IMR-90 (cell line): ENCODE measurements at regions not wholly inside any gene's neighbourhood (a gene's known extent, or its start where the extent isn't known, plus 50 kb on each side); places are given as distances from the start of the nearest gene placed in this dataset.

Experiments used
- ATAC-seq: fragments of 200-7000 bp; cut with Tn5 transposase; 2 replicates; pipeline ENCODE4 v1.9.1; 2020; ENCODE audit warnings: low read depth, mild to moderate bottlenecking, moderate library complexity
- BruUV-seq: library from RNA; stranded (reverse); fragments of 400-500 nt; replicated peaks from 2 replicates; lab custom pipeline; 2021; lab: Mats Ljungman, UMichigan
- CTCF ChIA-PET: fragments of 300-600 bp; formaldehyde crosslinking; extraction: SDS; loops from one replicate; lab custom pipeline; 2021; ENCODE audit warnings: antibody characterized with exemption; lab: Yijun Ruan, JAX
- POLR2A ChIA-PET: fragments of 300-600 bp; sonication (Branson Sonifier 250); formaldehyde crosslinking; loops from one replicate; lab custom pipeline; 2022; ENCODE audit warnings: antibody characterized with exemption; ENCODE audit not compliant: unreplicated experiment; lab: Charles Lee
- DNase-seq: peaks from one replicate; pipeline ENCODE4 v3.0.0; 2013
- H2AFZ ChIP-seq: replicated peaks from 2 replicates; pipeline ENCODE3; 2013; ENCODE audit warnings: low read length, mild to moderate bottlenecking; ENCODE audit not compliant: poor library complexity
- H2AK5ac ChIP-seq: 2 replicates; pipeline ENCODE4 v1.6.1; 2013; ENCODE audit warnings: low read depth, low read length, inconsistent platforms
- H2AK9ac ChIP-seq: replicated peaks from 2 replicates; pipeline ENCODE3; 2013; ENCODE audit warnings: mild to moderate bottlenecking, low read depth, low read length, moderate library complexity; ENCODE audit not compliant: poor library complexity
- H2BK120ac ChIP-seq: 2 replicates; pipeline ENCODE4 v1.6.1; 2013; ENCODE audit warnings: low read depth, low read length, inconsistent platforms
- H2BK15ac ChIP-seq: 3 replicates; pipeline ENCODE4 v1.6.1; 2013; ENCODE audit warnings: low read depth, low read length, inconsistent platforms
- H2BK20ac ChIP-seq: 2 replicates; pipeline ENCODE4 v1.6.1; 2013; ENCODE audit warnings: low read depth, mild to moderate bottlenecking, inconsistent platforms, low read length, moderate library complexity
- H2BK5ac ChIP-seq: 2 replicates; pipeline ENCODE4 v1.6.1; 2013; ENCODE audit warnings: mild to moderate bottlenecking, low read depth, low read length, inconsistent platforms; ENCODE audit not compliant: poor library complexity, severe bottlenecking
- H3K14ac ChIP-seq: replicated peaks from 2 replicates; pipeline ENCODE4 v1.6.1; 2013; ENCODE audit warnings: low read depth, low read length, inconsistent platforms
- H3K18ac ChIP-seq: 2 replicates; pipeline ENCODE4 v1.6.1; 2013; ENCODE audit warnings: low read depth, low read length, control low read depth
- H3K23ac ChIP-seq: 2 replicates; pipeline ENCODE4 v1.6.1; 2013; ENCODE audit warnings: low read depth, low read length, inconsistent platforms
- H3K27ac ChIP-seq: 2 replicates; pipeline ENCODE4 v1.5.1; 2013; ENCODE audit warnings: mild to moderate bottlenecking, control low read depth, low read length; ENCODE audit not compliant: insufficient read depth
- H3K27me3 ChIP-seq: 2 replicates; pipeline ENCODE4 v1.6.1; 2013; ENCODE audit warnings: low read length; ENCODE audit not compliant: control insufficient read depth, insufficient read depth
- H3K36me3 ChIP-seq: 2 replicates; pipeline ENCODE4 v1.6.1; 2013; ENCODE audit warnings: low read length, mixed read lengths; ENCODE audit not compliant: control insufficient read depth, insufficient read depth
- H3K4ac ChIP-seq: 2 replicates; pipeline ENCODE4 v1.6.1; 2013; ENCODE audit warnings: low read depth, low read length, inconsistent platforms
- H3K4me1 ChIP-seq: 2 replicates; pipeline ENCODE4 v1.6.1; 2013; ENCODE audit warnings: low read length, mixed read lengths; ENCODE audit not compliant: control insufficient read depth, insufficient read depth
- H3K4me2 ChIP-seq: 2 replicates; pipeline ENCODE4 v1.6.1; 2013; ENCODE audit warnings: low read depth, mild to moderate bottlenecking, control low read depth, low read length, moderate library complexity
- H3K4me3 ChIP-seq: 2 replicates; pipeline ENCODE4 v1.5.1; 2013; ENCODE audit warnings: low read depth, mild to moderate bottlenecking, control low read depth, low read length, moderate library complexity; ENCODE audit not compliant: insufficient read depth
- H3K56ac ChIP-seq: 2 replicates; pipeline ENCODE4 v1.6.1; 2013; ENCODE audit warnings: low read length, inconsistent platforms; ENCODE audit not compliant: insufficient read depth; ENCODE audit errors: extremely low read depth
- H3K79me1 ChIP-seq, 2 experiments: 2 replicates each; pipeline ENCODE4 v1.6.1; 2013; ENCODE audit warnings: low read length in 2 of 2, inconsistent platforms in 1 of 2, low read depth in 1 of 2
- H3K9ac ChIP-seq: 2 replicates; pipeline ENCODE4 v1.6.1; 2013; ENCODE audit warnings: low read depth, low read length, control low read depth
- H3K9me1 ChIP-seq: 2 replicates; pipeline ENCODE4 v1.6.1; 2013; ENCODE audit warnings: low read length, inconsistent platforms; ENCODE audit not compliant: insufficient read depth
- H3K9me3 ChIP-seq: 2 replicates; pipeline ENCODE4 v1.6.1; 2013; ENCODE audit warnings: low read length; ENCODE audit not compliant: control insufficient read depth, insufficient read depth
- H4K20me1 ChIP-seq: 2 replicates; pipeline ENCODE4 v1.6.1; 2013; ENCODE audit warnings: low read length, inconsistent platforms; ENCODE audit not compliant: insufficient read depth
- H4K5ac ChIP-seq: 2 replicates; pipeline ENCODE4 v1.6.1; 2013; ENCODE audit warnings: mild to moderate bottlenecking, low read depth, low read length, control low read depth
- H4K8ac ChIP-seq, 2 experiments: 2 replicates each; pipeline ENCODE4 v1.6.1; 2013; ENCODE audit warnings: low read depth in 2 of 2, low read length in 2 of 2, control low read depth in 1 of 2, inconsistent platforms in 1 of 2
- H4K91ac ChIP-seq: 2 replicates; pipeline ENCODE4 v1.6.1; 2013; ENCODE audit warnings: low read depth, low read length, inconsistent platforms; ENCODE audit not compliant: insufficient read depth
- BHLHE40 ChIP-seq: fragments of 150-350 bp; IDR thresholded peaks from 2 replicates; pipeline ENCODE4 v1.6.1; 2016; ENCODE audit warnings: mild to moderate bottlenecking, low read depth, low read length
- CEBPB ChIP-seq: IDR thresholded peaks from 2 replicates; pipeline ENCODE4 v1.6.1; 2012; ENCODE audit warnings: low read depth, low read length, improper control_type of control experiment
- CHD1 ChIP-seq: IDR thresholded peaks from 2 replicates; pipeline ENCODE4 v1.6.1; 2012; ENCODE audit warnings: low read depth, low read length, improper control_type of control experiment
- FOS ChIP-seq: fragments of 150-350 bp; IDR thresholded peaks from 2 replicates; pipeline ENCODE4 v1.6.1; 2016; ENCODE audit warnings: low read depth, low read length
- MAFK ChIP-seq: IDR thresholded peaks from 2 replicates; pipeline ENCODE4 v1.6.1; 2012; ENCODE audit warnings: low read depth, low read length, improper control_type of control experiment
- MAZ ChIP-seq: IDR thresholded peaks from 2 replicates; pipeline ENCODE4 v1.6.1; 2012; ENCODE audit warnings: low read depth, mild to moderate bottlenecking, low read length, improper control_type of control experiment, moderate library complexity, borderline replicate concordance
- NFE2L2 ChIP-seq: fragments of 150-350 bp; IDR thresholded peaks from 2 replicates; pipeline ENCODE4 v1.6.1; 2016; ENCODE audit warnings: low read depth, mild to moderate bottlenecking, low read length
- RCOR1 ChIP-seq: IDR thresholded peaks from 2 replicates; pipeline ENCODE4 v1.6.1; 2012; ENCODE audit warnings: mild to moderate bottlenecking, low read length, improper control_type of control experiment; ENCODE audit not compliant: insufficient replicate concordance
- SMC3 ChIP-seq: fragments of 150-350 bp; IDR thresholded peaks from 2 replicates; pipeline ENCODE4 v1.6.1; 2016; ENCODE audit warnings: low read depth, mild to moderate bottlenecking, antibody characterized with exemption, low read length, moderate library complexity
- WGBS, 2 experiments: methylation state at CpG; one replicate each; pipeline versions ENCODE4 v1.1.5 to v1.1.7; 2013; ENCODE audit warnings: missing lambda C conversion rate in 2 of 2; ENCODE audit not compliant: insufficient read length in 1 of 2; ENCODE audit errors: extremely low coverage in 2 of 2; 5-methylcytosine and 5-hydroxymethylcytosine counted together
- dilution Hi-C: fragments of 300-500 bp; cut with HindIII; formaldehyde crosslinking; loops from one replicate; pipeline ENCODE4 v1.14.3; 2018; ENCODE audit warnings: low sequenced_read_pairs; ENCODE audit not compliant: unreplicated experiment
- in situ Hi-C: fragments of 300-500 bp; cut with MboI; formaldehyde crosslinking; loops from 3 replicates; pipeline ENCODE4 v1.14.3; 2019; ENCODE audit warnings: low sequenced_read_pairs, inconsistent platforms, mixed read lengths
- intact Hi-C: fragments of 100-400 bp; cut with micrococcal nuclease; formaldehyde crosslinking; loops from 2 replicates; pipeline ENCODE4 v1.10.0; 2022
- TF ChIP-seq, protein P1 (sequence below): fragments of 150-350 bp; IDR thresholded peaks from 2 replicates; pipeline ENCODE4 v1.6.1; 2017; ENCODE audit warnings: mild to moderate bottlenecking, antibody characterized with exemption, low read length, low read depth
- TF ChIP-seq, protein P2 (sequence below): fragments of 150-350 bp; IDR thresholded peaks from 2 replicates; pipeline ENCODE4 v1.6.1; 2016; ENCODE audit warnings: low read depth, mild to moderate bottlenecking, low read length, moderate library complexity, borderline replicate concordance
- TF ChIP-seq, protein P3 (sequence below): conservative IDR thresholded peaks from 2 replicates; pipeline ENCODE4 v1.5.1; 2012; ENCODE audit warnings: mild to moderate bottlenecking, low read depth, low read length, improper control_type of control experiment

DNA sequence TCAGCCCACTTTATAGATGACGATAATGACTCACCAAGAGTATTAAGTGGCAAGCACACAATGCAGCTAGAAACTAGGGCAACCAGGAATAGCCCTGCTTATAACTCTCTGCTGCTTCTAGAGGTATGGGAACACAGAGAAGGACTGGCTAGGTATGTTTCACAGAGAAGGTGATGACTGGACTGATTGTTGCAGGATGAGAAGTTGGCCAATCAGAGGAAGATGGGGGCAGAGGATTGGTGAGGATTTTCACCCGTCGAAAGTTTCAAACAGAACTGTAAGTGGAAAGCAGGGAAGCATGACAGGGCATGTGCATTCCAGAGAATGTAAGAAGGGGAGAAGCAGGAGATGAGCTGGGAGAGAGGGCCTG, 222.4 kb upstream of the JUN start:
- CTCF ChIA-PET, result no interaction called here
- intact Hi-C loops (no loop called here), dilution Hi-C loops (no loop called here), in situ Hi-C loops (no loop called here)
- H3K14ac ChIP-seq, result no peak overlapping the region
- no peak overlapping the region for H3K9ac ChIP-seq
- peaks cover 6% of the 10 kb centered on the region; the same call in 1 of the 2 replicates for H3K9me1 ChIP-seq
- H4K91ac ChIP-seq, result no peak overlapping the region
- DNase-seq (no peak), ATAC-seq (no peak)
- no TSS peak for BruUV-seq
- H2BK120ac ChIP-seq, result no peak overlapping the region
- H2BK15ac ChIP-seq, result no peak overlapping the region
- H3K4me2 ChIP-seq, result no peak overlapping the region
- H2AK5ac ChIP-seq, result no peak overlapping the region
- H2AFZ ChIP-seq, result no peak overlapping the region
- POLR2A ChIA-PET, result no interaction called here
- H4K8ac ChIP-seq, result no peak overlapping the region
- TF ChIP-seq FOS, result no peak
- no peak for TF ChIP-seq MAFK
- no peak for TF ChIP-seq MAZ
- no peak for TF ChIP-seq NFE2L2
- TF ChIP-seq, protein P1, sequence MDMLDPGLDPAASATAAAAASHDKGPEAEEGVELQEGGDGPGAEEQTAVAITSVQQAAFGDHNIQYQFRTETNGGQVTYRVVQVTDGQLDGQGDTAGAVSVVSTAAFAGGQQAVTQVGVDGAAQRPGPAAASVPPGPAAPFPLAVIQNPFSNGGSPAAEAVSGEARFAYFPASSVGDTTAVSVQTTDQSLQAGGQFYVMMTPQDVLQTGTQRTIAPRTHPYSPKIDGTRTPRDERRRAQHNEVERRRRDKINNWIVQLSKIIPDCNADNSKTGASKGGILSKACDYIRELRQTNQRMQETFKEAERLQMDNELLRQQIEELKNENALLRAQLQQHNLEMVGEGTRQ, result no peak
- TF ChIP-seq SMC3, result no peak
- TF ChIP-seq, protein P2, sequence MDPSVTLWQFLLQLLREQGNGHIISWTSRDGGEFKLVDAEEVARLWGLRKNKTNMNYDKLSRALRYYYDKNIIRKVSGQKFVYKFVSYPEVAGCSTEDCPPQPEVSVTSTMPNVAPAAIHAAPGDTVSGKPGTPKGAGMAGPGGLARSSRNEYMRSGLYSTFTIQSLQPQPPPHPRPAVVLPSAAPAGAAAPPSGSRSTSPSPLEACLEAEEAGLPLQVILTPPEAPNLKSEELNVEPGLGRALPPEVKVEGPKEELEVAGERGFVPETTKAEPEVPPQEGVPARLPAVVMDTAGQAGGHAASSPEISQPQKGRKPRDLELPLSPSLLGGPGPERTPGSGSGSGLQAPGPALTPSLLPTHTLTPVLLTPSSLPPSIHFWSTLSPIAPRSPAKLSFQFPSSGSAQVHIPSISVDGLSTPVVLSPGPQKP, result no peak
- TF ChIP-seq CEBPB, result no peak
- no peak for TF ChIP-seq RCOR1
- TF ChIP-seq BHLHE40, result no peak
- TF ChIP-seq CHD1, result no peak
- TF ChIP-seq, protein P3, sequence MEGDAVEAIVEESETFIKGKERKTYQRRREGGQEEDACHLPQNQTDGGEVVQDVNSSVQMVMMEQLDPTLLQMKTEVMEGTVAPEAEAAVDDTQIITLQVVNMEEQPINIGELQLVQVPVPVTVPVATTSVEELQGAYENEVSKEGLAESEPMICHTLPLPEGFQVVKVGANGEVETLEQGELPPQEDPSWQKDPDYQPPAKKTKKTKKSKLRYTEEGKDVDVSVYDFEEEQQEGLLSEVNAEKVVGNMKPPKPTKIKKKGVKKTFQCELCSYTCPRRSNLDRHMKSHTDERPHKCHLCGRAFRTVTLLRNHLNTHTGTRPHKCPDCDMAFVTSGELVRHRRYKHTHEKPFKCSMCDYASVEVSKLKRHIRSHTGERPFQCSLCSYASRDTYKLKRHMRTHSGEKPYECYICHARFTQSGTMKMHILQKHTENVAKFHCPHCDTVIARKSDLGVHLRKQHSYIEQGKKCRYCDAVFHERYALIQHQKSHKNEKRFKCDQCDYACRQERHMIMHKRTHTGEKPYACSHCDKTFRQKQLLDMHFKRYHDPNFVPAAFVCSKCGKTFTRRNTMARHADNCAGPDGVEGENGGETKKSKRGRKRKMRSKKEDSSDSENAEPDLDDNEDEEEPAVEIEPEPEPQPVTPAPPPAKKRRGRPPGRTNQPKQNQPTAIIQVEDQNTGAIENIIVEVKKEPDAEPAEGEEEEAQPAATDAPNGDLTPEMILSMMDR, result no peak
- no peaks in the 10 kb centered on the region for H3K27me3 ChIP-seq
- H2AK9ac ChIP-seq, result no peak overlapping the region
- H3K4me1 ChIP-seq, result no peaks in the 10 kb centered on the region
- no peaks in the 10 kb centered on the region for H3K79me1 ChIP-seq
- H4K20me1 ChIP-seq, result no peaks in the 10 kb centered on the region
- H3K27ac ChIP-seq, result no peak overlapping the region
- WGBS, 2 experiments, result 100% methylated on average over 1 of the region's 3 CpGs; no CpG with 5 or more reads in 1 of the 2 experiments
- no peaks in the 10 kb centered on the region for H3K36me3 ChIP-seq
- no peak overlapping the region for H3K4me3 ChIP-seq
- no peak overlapping the region for H2BK5ac ChIP-seq
- H4K5ac ChIP-seq, result no peak overlapping the region
- no peaks in the 10 kb centered on the region for H3K9me3 ChIP-seq
- H2BK20ac ChIP-seq, result no peak overlapping the region
- no peak overlapping the region for H3K56ac ChIP-seq
- no peak overlapping the region for H3K4ac ChIP-seq
- H3K23ac ChIP-seq, result no peak overlapping the region
- no peak overlapping the region for H3K18ac ChIP-seq
